Calu3 (cell line): ENCODE measurements at regions not wholly inside any gene's neighbourhood (a gene's known extent, or its start where the extent isn't known, plus 50 kb on each side); places are given as distances from the start of the nearest gene placed in this dataset.

Source experiments
- BruUV-seq: library from RNA; stranded (reverse); fragments of 400-500 nt; replicated peaks from 2 replicates; lab custom pipeline; 2021; lab: Mats Ljungman, UMichigan
- CTCF ChIA-PET: fragments of 300-600 bp; sonication (Branson Sonifier 250); formaldehyde crosslinking; loops from one replicate; lab custom pipeline; 2022; ENCODE audit warnings: antibody characterized with exemption; lab: Charles Lee
- DNase-seq: peaks from one replicate; pipeline ENCODE4 v3.0.0; 2022
- H3K27ac Mint-ChIP-seq: one replicate; pipeline ENCODE4 v1.8.0; 2022; ENCODE audit warnings: mixed read lengths; ENCODE audit not compliant: unreplicated experiment
- H3K27me3 Mint-ChIP-seq: one replicate; pipeline ENCODE4 v1.8.0; 2022; ENCODE audit warnings: mixed read lengths; ENCODE audit not compliant: unreplicated experiment
- H3K36me3 Mint-ChIP-seq: one replicate; pipeline ENCODE4 v1.8.0; 2022; ENCODE audit warnings: mild to moderate bottlenecking, moderate library complexity, mixed read lengths; ENCODE audit not compliant: insufficient read depth, unreplicated experiment
- H3K4me1 Mint-ChIP-seq: one replicate; pipeline ENCODE4 v1.8.0; 2022; ENCODE audit warnings: mild to moderate bottlenecking, low read depth, mixed read lengths; ENCODE audit not compliant: unreplicated experiment
- H3K4me3 Mint-ChIP-seq: one replicate; pipeline ENCODE4 v1.8.0; 2022; ENCODE audit warnings: mild to moderate bottlenecking, low read depth, moderate library complexity, mixed read lengths; ENCODE audit not compliant: unreplicated experiment
- H3K9me3 Mint-ChIP-seq: one replicate; pipeline ENCODE4 v1.8.0; 2022; ENCODE audit warnings: low read depth, mixed read lengths; ENCODE audit not compliant: unreplicated experiment
- CTCF ChIP-seq: fragments of 200-600 bp; IDR thresholded peaks from one replicate; pipeline ENCODE4 v1.8.0; 2022; ENCODE audit warnings: antibody characterized with exemption; ENCODE audit not compliant: unreplicated experiment
- intact Hi-C: fragments of 100-400 bp; cut with micrococcal nuclease; formaldehyde crosslinking; loops from one replicate; pipeline ENCODE4 v1.10.0; 2022; ENCODE audit not compliant: unreplicated experiment

DNA sequence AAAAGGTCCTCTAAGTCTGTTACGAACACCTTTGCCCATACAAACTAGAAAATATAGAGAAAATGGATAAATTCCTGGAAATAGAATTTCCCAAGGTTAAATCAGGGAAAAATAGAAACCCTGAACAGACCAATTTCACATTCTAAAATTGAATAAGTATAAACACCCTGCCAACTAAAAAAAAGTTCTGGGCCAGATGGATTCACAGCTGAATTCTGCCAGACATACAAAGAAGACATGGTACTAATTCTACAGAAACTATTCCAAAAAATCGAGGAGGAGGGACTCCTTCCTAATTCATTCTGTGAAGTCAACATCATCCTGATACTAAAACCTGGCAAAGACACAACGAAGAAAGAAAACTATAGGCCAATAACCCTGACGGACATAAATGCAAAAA is 400.4 kb upstream of the SEMA3A start:
- TF ChIP-seq CTCF: no peak
- Mint-ChIP-seq H3K36me3 (no peaks in the 10 kb centered on the region), H3K27me3 (no peaks in the 10 kb centered on the region), H3K4me1 (no peaks in the 10 kb centered on the region), H3K9me3 (no peaks in the 10 kb centered on the region), H3K4me3 (no peak overlapping the region), H3K27ac (no peak overlapping the region)
- CTCF ChIA-PET: no interaction called here
- intact Hi-C loops: no loop called here
- DNase-seq: no peak
- no TSS peak for BruUV-seq

DNA sequence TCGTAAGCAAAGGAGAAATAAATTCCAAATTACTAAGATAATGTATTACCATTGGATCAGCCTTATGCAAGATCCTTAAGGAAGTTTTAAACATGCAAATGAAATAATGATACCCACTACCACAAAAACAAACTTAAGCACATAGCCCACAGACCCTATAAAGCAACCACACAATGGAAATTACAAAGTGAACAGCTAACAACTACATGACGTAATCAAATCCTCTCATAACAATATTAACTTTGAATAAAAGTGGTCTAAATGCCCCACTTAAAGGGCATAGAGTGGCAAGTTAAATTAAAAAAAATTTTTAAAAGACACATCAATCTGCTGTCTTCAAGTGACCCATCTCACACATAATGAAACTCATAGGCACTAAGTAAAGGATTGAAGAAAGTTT is 397.3 kb upstream of the SEMA3A start:
- no peak for DNase-seq
- intact Hi-C loops: no loop called here
- Mint-ChIP-seq H3K9me3 (no peaks in the 10 kb centered on the region), H3K27ac (no peak overlapping the region), H3K4me3 (no peak overlapping the region), H3K27me3 (no peaks in the 10 kb centered on the region), H3K4me1 (no peaks in the 10 kb centered on the region), H3K36me3 (no peaks in the 10 kb centered on the region)
- no TSS peak for BruUV-seq
- no peak for TF ChIP-seq CTCF
- CTCF ChIA-PET: no interaction called here

DNA sequence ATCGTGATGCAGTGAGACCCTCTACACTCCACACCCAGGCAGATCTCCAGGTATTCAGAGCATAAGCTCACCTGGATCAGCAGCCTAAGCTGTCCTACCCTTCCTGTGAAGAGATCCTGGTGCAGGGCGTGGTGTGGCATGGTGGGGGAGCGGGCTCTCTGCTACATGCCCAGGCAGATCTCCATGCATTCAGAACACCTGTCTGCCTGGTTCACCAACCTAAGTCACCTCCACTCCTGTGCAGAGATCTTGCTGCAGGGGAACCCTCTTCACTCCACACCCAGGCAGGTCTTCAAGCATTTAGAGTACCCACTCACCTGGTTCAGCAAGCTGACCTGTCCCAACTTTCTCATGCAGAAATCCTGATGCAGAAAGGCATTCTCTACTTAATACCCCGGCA is 394.4 kb upstream of the SEMA3A start:
- Mint-ChIP-seq H3K27me3 (no peaks in the 10 kb centered on the region), H3K4me1 (no peaks in the 10 kb centered on the region), H3K4me3 (no peak overlapping the region), H3K36me3 (no peaks in the 10 kb centered on the region), H3K27ac (no peak overlapping the region), H3K9me3 (no peaks in the 10 kb centered on the region)
- intact Hi-C loops: no loop called here
- TF ChIP-seq CTCF: no peak
- DNase-seq: no peak
- BruUV-seq: no TSS peak
- CTCF ChIA-PET: no interaction called here

GRCh38 chr7:84583331-84583730 is 388.7 kb upstream of the SEMA3A start:
- intact Hi-C loops: no loop called here
- no TSS peak for BruUV-seq
- H3K36me3 Mint-ChIP-seq: no peaks in the 10 kb centered on the region
- H3K27me3 Mint-ChIP-seq: no peaks in the 10 kb centered on the region
- TF ChIP-seq CTCF: no peak
- no peak overlapping the region for H3K27ac Mint-ChIP-seq
- H3K4me3 Mint-ChIP-seq: no peak overlapping the region
- no peaks in the 10 kb centered on the region for H3K9me3 Mint-ChIP-seq
- CTCF ChIA-PET: interaction anchor here (0.5 kb wide), 1 partner anchor 388 kb away, joined by 3 read pairs; no protein-coding TSS in a partner anchor
- DNase-seq: no peak
- H3K4me1 Mint-ChIP-seq: no peaks in the 10 kb centered on the region
